OCI-LY3 (cell line): ENCODE measurements at regions not wholly inside any gene's neighbourhood (a gene's known extent, or its start where the extent isn't known, plus 50 kb on each side); places are given as distances from the start of the nearest gene placed in this dataset.

ENCODE experiments used
- H2AFZ ChIP-seq: fragments of 200-600, 300-600 bp; shearing (Covaris generic); 2 replicates; pipeline ENCODE4 v1.6.0; 2014; ENCODE audit warnings: antibody characterized with exemption, low read depth, low read length
- H3K27ac ChIP-seq: fragments of 200-600, 300-600 bp; sonication (generic); 2 replicates; pipeline ENCODE4 v1.5.1; 2014; ENCODE audit warnings: mild to moderate bottlenecking, low read length, moderate library complexity, mixed read lengths
- H3K27me3 ChIP-seq: fragments of 200-600, 300-600 bp; sonication (generic); 2 replicates; pipeline ENCODE4 v1.6.1; 2014; ENCODE audit warnings: low read depth, low read length, mixed read lengths
- H3K36me3 ChIP-seq: fragments of 200-600, 300-600 bp; sonication (generic); replicated peaks from 2 replicates; pipeline ENCODE3; 2014; ENCODE audit warnings: low read depth, low read length, mixed read lengths
- H3K4me1 ChIP-seq: fragments of 300-600, 200-600 bp; sonication (generic); 2 replicates; pipeline ENCODE4 v1.6.1; 2014; ENCODE audit warnings: low read length, mixed read lengths
- H3K4me2 ChIP-seq: fragments of 200-600, 300-600 bp; sonication (generic); 2 replicates; pipeline ENCODE4 v1.6.1; 2014; ENCODE audit warnings: low read length, mixed read lengths
- H3K4me3 ChIP-seq: fragments of 300-600, 200-600 bp; sonication (generic); 2 replicates; pipeline ENCODE4 v1.5.1; 2014; ENCODE audit warnings: antibody characterized with exemption, mild to moderate bottlenecking, low read length, moderate library complexity
- H3K79me2 ChIP-seq: fragments of 300-600, 200-600 bp; shearing (Covaris generic); 2 replicates; pipeline ENCODE4 v1.6.1; 2014; ENCODE audit warnings: mild to moderate bottlenecking, low read length, mixed read lengths
- H3K9ac ChIP-seq: fragments of 300-600, 200-600 bp; shearing (Covaris generic); 2 replicates; pipeline ENCODE4 v1.6.0; 2014; ENCODE audit warnings: mild to moderate bottlenecking, low read length, moderate library complexity
- H3K9me3 ChIP-seq: fragments of 200-600, 300-600 bp; shearing (Covaris generic); 2 replicates; pipeline ENCODE4 v1.6.1; 2014; ENCODE audit warnings: low read length, mixed read lengths; ENCODE audit not compliant: insufficient read depth
- H4K20me1 ChIP-seq: fragments of 200-600, 300-600 bp; sonication (generic); 2 replicates; pipeline ENCODE4 v1.6.1; 2016; ENCODE audit warnings: low read length, mixed read lengths; ENCODE audit not compliant: insufficient read depth
- EZH2phosphoT487 ChIP-seq: fragments of 200-600 bp; shearing (Covaris generic); IDR thresholded peaks from 2 replicates; pipeline ENCODE4 v1.6.1; 2018; ENCODE audit warnings: antibody characterized with exemption, mixed run types, low read depth
- TF ChIP-seq, protein P1 (sequence below): fragments of 200-600, 300-600 bp; sonication (generic); IDR thresholded peaks from 2 replicates; pipeline ENCODE4 v1.5.1; 2014; ENCODE audit warnings: antibody characterized with exemption, low read length, low read depth

GRCh38 chr1:69410457-69410850 lies 157.3 kb upstream of the LRRC7 start:
- no peak overlapping the region for H3K4me2 ChIP-seq
- H3K9ac ChIP-seq, result no peak overlapping the region
- H4K20me1 ChIP-seq, result no peaks in the 10 kb centered on the region
- H3K27me3 ChIP-seq, result no peaks in the 10 kb centered on the region
- no peaks in the 10 kb centered on the region for H3K4me1 ChIP-seq
- TF ChIP-seq EZH2phosphoT487, result no peak
- TF ChIP-seq, protein P1, sequence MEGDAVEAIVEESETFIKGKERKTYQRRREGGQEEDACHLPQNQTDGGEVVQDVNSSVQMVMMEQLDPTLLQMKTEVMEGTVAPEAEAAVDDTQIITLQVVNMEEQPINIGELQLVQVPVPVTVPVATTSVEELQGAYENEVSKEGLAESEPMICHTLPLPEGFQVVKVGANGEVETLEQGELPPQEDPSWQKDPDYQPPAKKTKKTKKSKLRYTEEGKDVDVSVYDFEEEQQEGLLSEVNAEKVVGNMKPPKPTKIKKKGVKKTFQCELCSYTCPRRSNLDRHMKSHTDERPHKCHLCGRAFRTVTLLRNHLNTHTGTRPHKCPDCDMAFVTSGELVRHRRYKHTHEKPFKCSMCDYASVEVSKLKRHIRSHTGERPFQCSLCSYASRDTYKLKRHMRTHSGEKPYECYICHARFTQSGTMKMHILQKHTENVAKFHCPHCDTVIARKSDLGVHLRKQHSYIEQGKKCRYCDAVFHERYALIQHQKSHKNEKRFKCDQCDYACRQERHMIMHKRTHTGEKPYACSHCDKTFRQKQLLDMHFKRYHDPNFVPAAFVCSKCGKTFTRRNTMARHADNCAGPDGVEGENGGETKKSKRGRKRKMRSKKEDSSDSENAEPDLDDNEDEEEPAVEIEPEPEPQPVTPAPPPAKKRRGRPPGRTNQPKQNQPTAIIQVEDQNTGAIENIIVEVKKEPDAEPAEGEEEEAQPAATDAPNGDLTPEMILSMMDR, result no peak
- no peaks in the 10 kb centered on the region for H3K9me3 ChIP-seq
- H2AFZ ChIP-seq, result no peak overlapping the region
- H3K79me2 ChIP-seq, result no peaks in the 10 kb centered on the region
- no peak overlapping the region for H3K4me3 ChIP-seq
- H3K36me3 ChIP-seq, result no peaks in the 10 kb centered on the region
- no peak overlapping the region for H3K27ac ChIP-seq

- no peak for TF ChIP-seq EZH2phosphoT487
- Histone ChIP-seq H3K4me3 (no peak overlapping the region), H3K4me2 (no peak overlapping the region), H3K79me2 (no peaks in the 10 kb centered on the region), H2AFZ (no peak overlapping the region), H3K27me3 (no peaks in the 10 kb centered on the region), H3K4me1 (no peaks in the 10 kb centered on the region), H3K36me3 (no peaks in the 10 kb centered on the region), H3K9ac (no peak overlapping the region), H3K9me3 (no peaks in the 10 kb centered on the region), H4K20me1 (no peaks in the 10 kb centered on the region), H3K27ac (no peak overlapping the region)
Observed at GRCh38 chr1:69410893-69411292, 156.8 kb upstream of the LRRC7 start.

DNA sequence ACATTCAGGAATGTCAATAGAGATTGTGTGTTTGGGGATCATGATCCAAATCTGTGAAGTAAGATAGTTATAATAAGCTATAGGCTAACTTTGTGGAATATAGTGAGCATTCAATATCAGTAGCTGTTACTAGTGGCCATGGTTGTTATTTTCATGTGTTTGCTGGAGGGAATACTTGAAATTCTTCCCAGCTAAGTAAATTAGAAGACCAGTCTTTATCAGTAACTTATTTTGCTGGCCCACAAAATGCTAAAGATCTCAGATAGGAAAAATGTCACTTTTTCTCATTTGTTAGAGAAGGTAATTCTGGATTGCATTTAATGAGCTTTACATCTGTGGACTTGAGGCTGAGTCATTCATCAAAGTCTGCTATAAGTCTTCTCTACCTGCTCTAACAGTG lies 156.1 kb upstream of the LRRC7 start:
- no peaks in the 10 kb centered on the region for H3K4me1 ChIP-seq
- TF ChIP-seq EZH2phosphoT487, result no peak
- TF ChIP-seq, protein P1, result no peak
- no peaks in the 10 kb centered on the region for H3K27me3 ChIP-seq
- H4K20me1 ChIP-seq, result no peaks in the 10 kb centered on the region
- H3K27ac ChIP-seq, result no peak overlapping the region
- H3K4me2 ChIP-seq, result no peak overlapping the region
- H3K79me2 ChIP-seq, result no peaks in the 10 kb centered on the region
- H3K9ac ChIP-seq, result no peak overlapping the region
- H3K36me3 ChIP-seq, result no peaks in the 10 kb centered on the region
- no peaks in the 10 kb centered on the region for H3K9me3 ChIP-seq
- no peak overlapping the region for H3K4me3 ChIP-seq
- no peak overlapping the region for H2AFZ ChIP-seq

DNA sequence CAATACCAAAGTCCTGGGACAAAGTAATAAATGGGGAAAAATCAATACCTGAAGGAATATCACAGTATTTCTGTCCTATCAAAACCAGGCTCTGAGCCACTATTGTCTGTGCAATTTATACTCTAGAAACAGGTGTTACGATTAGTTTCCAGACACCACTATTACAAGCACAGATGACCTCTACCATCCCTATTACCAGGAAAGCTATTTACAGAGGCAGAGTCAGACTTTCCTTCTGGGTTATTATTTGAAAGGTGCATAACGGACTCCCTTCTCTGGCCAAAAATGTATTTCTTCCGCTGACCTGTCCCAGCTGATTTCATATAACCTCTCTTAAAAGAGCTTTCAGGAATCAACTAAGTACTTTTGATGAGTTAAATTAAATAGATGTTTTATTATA lies 154.6 kb upstream of the LRRC7 start:
- TF ChIP-seq EZH2phosphoT487, result no peak
- TF ChIP-seq, protein P1, result no peak
- no peaks in the 10 kb centered on the region for H3K9me3 ChIP-seq

DNA sequence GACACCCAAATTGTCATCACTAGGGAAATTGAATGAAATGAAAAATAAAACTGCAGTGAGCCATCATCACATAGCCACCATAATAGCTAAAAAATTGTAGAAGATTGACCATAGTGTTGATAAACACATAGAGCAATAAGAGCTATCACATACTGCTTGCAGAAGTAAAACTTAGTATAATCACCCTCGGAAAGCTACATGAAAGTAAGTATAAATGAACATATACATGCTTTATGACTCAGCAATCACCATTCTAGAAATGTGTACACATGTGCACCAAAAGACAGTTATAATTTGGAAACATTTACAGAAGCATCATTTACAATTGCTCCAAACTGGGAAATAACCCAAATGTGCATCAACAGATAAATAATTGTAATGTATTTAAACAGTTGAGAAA lies 153.1 kb upstream of the LRRC7 start:
- Histone ChIP-seq H3K36me3 (no peaks in the 10 kb centered on the region), H3K27me3 (no peaks in the 10 kb centered on the region), H3K27ac (no peak overlapping the region), H3K4me3 (no peak overlapping the region), H3K9ac (no peak overlapping the region), H2AFZ (no peak overlapping the region), H3K79me2 (no peaks in the 10 kb centered on the region), H3K4me2 (no peak overlapping the region), H3K4me1 (no peaks in the 10 kb centered on the region), H3K9me3 (no peaks in the 10 kb centered on the region), H4K20me1 (no peaks in the 10 kb centered on the region)
- TF ChIP-seq, protein P1, result no peak
- TF ChIP-seq EZH2phosphoT487, result no peak

More for the DNA sequence above, 154.6 kb upstream of the LRRC7 start:
- H3K4me3 ChIP-seq, result no peak overlapping the region
- no peaks in the 10 kb centered on the region for H4K20me1 ChIP-seq
- H3K4me1 ChIP-seq, result no peaks in the 10 kb centered on the region
- no peak overlapping the region for H2AFZ ChIP-seq
- H3K27me3 ChIP-seq, result no peaks in the 10 kb centered on the region
- H3K79me2 ChIP-seq, result no peaks in the 10 kb centered on the region
- no peak overlapping the region for H3K4me2 ChIP-seq
- H3K36me3 ChIP-seq, result no peaks in the 10 kb centered on the region
- H3K9ac ChIP-seq, result no peak overlapping the region
- H3K27ac ChIP-seq, result no peak overlapping the region
